Left ventricle myocardium superior (tissue), 1 donor: ENCODE measurements at regions not wholly inside any gene's neighbourhood (a gene's known extent, or its start where the extent isn't known, plus 50 kb on each side); places are given as distances from the start of the nearest gene placed in this dataset.

Source experiments
- ATAC-seq: fragments of 200-7000 bp; cut with Tn5 transposase; one replicate; pipeline ENCODE4 v1.9.1; 2020; ENCODE audit warnings: mild to moderate bottlenecking, moderate library complexity
- DNase-seq: peaks from one replicate; pipeline ENCODE4 v3.0.0-alpha.2; 2020
- intact Hi-C: fragments of 100-400 bp; cut with micrococcal nuclease; formaldehyde crosslinking; loops from one replicate; pipeline ENCODE4 v1.11.0; 2022
- donor health status: DM: no; HTN: yes; CAD: no; lungs with severe emphysema.

- DNase-seq = no peak
- intact Hi-C loops = no loop called here
- ATAC-seq = no peak
Observed at GRCh38 chr16:86010680-86011141, 111.7 kb downstream of the IRF8 start.

- intact Hi-C loops = no loop called here
- DNase-seq = no peak
- no peak for ATAC-seq
Observed at GRCh38 chr16:86011532-86011931, 112.6 kb downstream of the IRF8 start.

GRCh38 chr16:86012221-86012620 lies 113.3 kb downstream of the IRF8 start:
- intact Hi-C loops = no loop called here
- no peak for ATAC-seq

GRCh38 chr16:86013867-86014266 lies 114.9 kb downstream of the IRF8 start:
- DNase-seq (no peak), ATAC-seq (no peak)
- intact Hi-C loops = loop anchor here (2.0 kb wide), 1 partner anchor 193 kb away; no protein-coding TSS in a partner anchor

More at GRCh38 chr16:86012221-86012620, 113.3 kb downstream of the IRF8 start:
- no peak for DNase-seq

GRCh38 chr16:86015606-86016005 lies 116.6 kb downstream of the IRF8 start:
- no peak for DNase-seq
- intact Hi-C loops = loop anchor here (2.0 kb wide), 1 partner anchor 195 kb away; no protein-coding TSS in a partner anchor

GRCh38 chr16:86016201-86016965 lies 117.4 kb downstream of the IRF8 start:
- peak; percentile 59 for ATAC-seq
- no peak for DNase-seq
- intact Hi-C loops = no loop called here

More at GRCh38 chr16:86015606-86016005, 116.6 kb downstream of the IRF8 start:
- ATAC-seq = no peak

GRCh38 chr16:86018071-86018470 lies 119.1 kb downstream of the IRF8 start:
- peak; percentile 36 for ATAC-seq
- intact Hi-C loops = no loop called here

GRCh38 chr16:86018487-86018886 lies 119.5 kb downstream of the IRF8 start:
- DNase-seq = peak; percentile 49
- peak; percentile 83 for ATAC-seq
- intact Hi-C loops = no loop called here

More at GRCh38 chr16:86018071-86018470, 119.1 kb downstream of the IRF8 start:
- DNase-seq = no peak

- intact Hi-C loops = no loop called here
- ATAC-seq (no peak), DNase-seq (no peak)
Observed at GRCh38 chr16:86018941-86019340, 120.0 kb downstream of the IRF8 start.

GRCh38 chr16:86019446-86020047 lies 120.6 kb downstream of the IRF8 start:
- DNase-seq (no peak), ATAC-seq (no peak)

GRCh38 chr16:86020971-86021370 lies 122.0 kb downstream of the IRF8 start:
- DNase-seq (no peak), ATAC-seq (no peak)
- intact Hi-C loops = no loop called here

More at GRCh38 chr16:86019446-86020047, 120.6 kb downstream of the IRF8 start:
- intact Hi-C loops = no loop called here

- intact Hi-C loops = no loop called here
- no peak for DNase-seq
- ATAC-seq = no peak
Observed at GRCh38 chr16:86022381-86022960, 123.5 kb downstream of the IRF8 start.

- intact Hi-C loops = no loop called here
- ATAC-seq = no peak
- DNase-seq = no peak
Observed at GRCh38 chr16:86024210-86024609, 125.2 kb downstream of the IRF8 start.

- DNase-seq (no peak), ATAC-seq (no peak)
- intact Hi-C loops = no loop called here
Observed at GRCh38 chr16:86025706-86026105, 126.7 kb downstream of the IRF8 start.

- no peak for ATAC-seq
Observed at GRCh38 chr16:86026171-86026910, 127.4 kb downstream of the IRF8 start.

GRCh38 chr16:86026916-86027315 lies 128.0 kb downstream of the IRF8 start:
- intact Hi-C loops = no loop called here
- no peak for ATAC-seq
- no peak for DNase-seq

More at GRCh38 chr16:86026171-86026910, 127.4 kb downstream of the IRF8 start:
- DNase-seq = no peak
- intact Hi-C loops = no loop called here

- DNase-seq (no peak), ATAC-seq (no peak)
- intact Hi-C loops = no loop called here
Observed at GRCh38 chr16:86027373-86028126, 128.6 kb downstream of the IRF8 start.

- DNase-seq (peak; percentile 58), ATAC-seq (peak; percentile 74)
- intact Hi-C loops = no loop called here
Observed at GRCh38 chr16:86029131-86029741, 130.3 kb downstream of the IRF8 start.
